A673 (cell line): ENCODE measurements at regions not wholly inside any gene's neighbourhood (a gene's known extent, or its start where the extent isn't known, plus 50 kb on each side); places are given as distances from the start of the nearest gene placed in this dataset.
A peak's percentile ranks its signal among the peaks of the same experiment; 100 is the strongest.

Experiments used
- BruUV-seq: library from RNA; stranded (reverse); fragments of 400-500 nt; replicated peaks from 2 replicates; lab custom pipeline; 2021; lab: Mats Ljungman, UMichigan
- CTCF ChIA-PET: fragments of 300-600 bp; sonication (Branson Sonifier 250); formaldehyde crosslinking; loops from one replicate; lab custom pipeline; 2022; ENCODE audit warnings: antibody characterized with exemption; lab: Charles Lee
- POLR2A ChIA-PET: fragments of 300-600 bp; sonication (Branson Sonifier 250); formaldehyde crosslinking; loops from one replicate; lab custom pipeline; 2022; ENCODE audit warnings: antibody characterized with exemption; ENCODE audit not compliant: low non-redundant PET; lab: Charles Lee
- DNase-seq: peaks from one replicate; pipeline ENCODE4 v3.0.0-alpha.2; 2015; ENCODE audit warnings: low spot score
- H3K27ac ChIP-seq: fragments of 200-600 bp; sonication (generic); 2 replicates; pipeline ENCODE4 v1.5.1; 2016; ENCODE audit warnings: mixed run types, low read depth, mild to moderate bottlenecking, mixed read lengths, antibody characterized with exemption, low read length; ENCODE audit not compliant: poor library complexity, severe bottlenecking
- H3K27me3 ChIP-seq: fragments of 200-600 bp; sonication (generic); replicated peaks from 2 replicates; pipeline ENCODE4 v1.6.1; 2017; ENCODE audit warnings: mixed run types, low read depth, mild to moderate bottlenecking, mixed read lengths, antibody characterized with exemption, low read length; ENCODE audit not compliant: insufficient read depth, poor library complexity
- H3K36me3 ChIP-seq: fragments of 200-600 bp; sonication (generic); 2 replicates; pipeline ENCODE4 v1.6.1; 2016; ENCODE audit warnings: mixed run types, mild to moderate bottlenecking, mixed read lengths, antibody characterized with exemption, low read length; ENCODE audit not compliant: insufficient read depth, poor library complexity, severe bottlenecking
- H3K4me1 ChIP-seq: fragments of 200-600 bp; sonication (generic); 2 replicates; pipeline ENCODE4 v1.6.1; 2017; ENCODE audit warnings: mixed run types, mild to moderate bottlenecking, mixed read lengths, antibody characterized with exemption, low read length; ENCODE audit not compliant: insufficient read depth, poor library complexity, severe bottlenecking
- H3K4me3 ChIP-seq: fragments of 200-600 bp; sonication (generic); 2 replicates; pipeline ENCODE4 v1.5.1; 2016; ENCODE audit warnings: low read depth, mixed run types, mild to moderate bottlenecking, mixed read lengths, low read length; ENCODE audit not compliant: poor library complexity, severe bottlenecking
- H3K9me3 ChIP-seq: fragments of 200-600 bp; sonication (generic); 2 replicates; pipeline ENCODE4 v1.6.1; 2016; ENCODE audit warnings: mixed run types, low read depth, mild to moderate bottlenecking, mixed read lengths, antibody characterized with exemption, low read length; ENCODE audit not compliant: poor library complexity, severe bottlenecking
- EZH2 ChIP-seq: fragments of 200-600 bp; sonication (generic); IDR thresholded peaks from 2 replicates; pipeline ENCODE4 v1.6.1; 2017; ENCODE audit warnings: borderline replicate concordance, low read depth, mild to moderate bottlenecking, mixed read lengths, antibody characterized with exemption, low read length; ENCODE audit not compliant: poor library complexity, severe bottlenecking
- intact Hi-C: fragments of 100-400 bp; cut with micrococcal nuclease; formaldehyde crosslinking; loops from one replicate; pipeline ENCODE4 v1.10.0; 2022; ENCODE audit not compliant: unreplicated experiment
- TF ChIP-seq, protein P1 (sequence below): fragments of 300-800, 200-600 bp; sonication (generic); conservative IDR thresholded peaks from 2 replicates; pipeline ENCODE4 v1.5.1; 2017; ENCODE audit warnings: low read depth, mild to moderate bottlenecking, antibody characterized with exemption, low read length, moderate library complexity, mixed read lengths

DNA sequence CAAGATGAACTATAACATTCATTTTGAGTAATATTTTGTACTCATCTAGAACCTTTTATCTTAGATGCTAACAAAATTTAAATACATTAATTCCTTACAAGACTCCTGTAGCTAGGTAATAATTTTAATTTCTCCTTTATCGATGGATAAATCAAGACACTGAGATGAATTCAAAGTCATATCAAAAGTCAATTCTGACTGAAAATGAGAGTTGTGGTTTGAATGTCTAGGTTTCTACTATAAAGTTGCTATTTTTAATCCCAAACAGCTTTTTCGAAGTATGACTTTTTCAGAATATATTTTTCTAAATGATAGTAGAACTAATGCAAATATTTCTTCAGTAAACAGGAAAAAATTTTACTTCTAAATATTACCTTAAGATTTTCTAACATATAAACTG lies 491.7 kb upstream of the FAM174A start:
- Histone ChIP-seq H3K9me3 (no peaks in the 10 kb centered on the region), H3K36me3 (no peaks in the 10 kb centered on the region), H3K4me3 (no peak overlapping the region), H3K27me3 (no peaks in the 10 kb centered on the region), H3K4me1 (no peaks in the 10 kb centered on the region), H3K27ac (no peak overlapping the region)
- BruUV-seq: no TSS peak
- POLR2A ChIA-PET: no interaction called here
- DNase-seq: no peak
- intact Hi-C loops: no loop called here
- TF ChIP-seq EZH2: no peak
- TF ChIP-seq, protein P1, sequence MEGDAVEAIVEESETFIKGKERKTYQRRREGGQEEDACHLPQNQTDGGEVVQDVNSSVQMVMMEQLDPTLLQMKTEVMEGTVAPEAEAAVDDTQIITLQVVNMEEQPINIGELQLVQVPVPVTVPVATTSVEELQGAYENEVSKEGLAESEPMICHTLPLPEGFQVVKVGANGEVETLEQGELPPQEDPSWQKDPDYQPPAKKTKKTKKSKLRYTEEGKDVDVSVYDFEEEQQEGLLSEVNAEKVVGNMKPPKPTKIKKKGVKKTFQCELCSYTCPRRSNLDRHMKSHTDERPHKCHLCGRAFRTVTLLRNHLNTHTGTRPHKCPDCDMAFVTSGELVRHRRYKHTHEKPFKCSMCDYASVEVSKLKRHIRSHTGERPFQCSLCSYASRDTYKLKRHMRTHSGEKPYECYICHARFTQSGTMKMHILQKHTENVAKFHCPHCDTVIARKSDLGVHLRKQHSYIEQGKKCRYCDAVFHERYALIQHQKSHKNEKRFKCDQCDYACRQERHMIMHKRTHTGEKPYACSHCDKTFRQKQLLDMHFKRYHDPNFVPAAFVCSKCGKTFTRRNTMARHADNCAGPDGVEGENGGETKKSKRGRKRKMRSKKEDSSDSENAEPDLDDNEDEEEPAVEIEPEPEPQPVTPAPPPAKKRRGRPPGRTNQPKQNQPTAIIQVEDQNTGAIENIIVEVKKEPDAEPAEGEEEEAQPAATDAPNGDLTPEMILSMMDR: no peak
- CTCF ChIA-PET: no interaction called here

DNA sequence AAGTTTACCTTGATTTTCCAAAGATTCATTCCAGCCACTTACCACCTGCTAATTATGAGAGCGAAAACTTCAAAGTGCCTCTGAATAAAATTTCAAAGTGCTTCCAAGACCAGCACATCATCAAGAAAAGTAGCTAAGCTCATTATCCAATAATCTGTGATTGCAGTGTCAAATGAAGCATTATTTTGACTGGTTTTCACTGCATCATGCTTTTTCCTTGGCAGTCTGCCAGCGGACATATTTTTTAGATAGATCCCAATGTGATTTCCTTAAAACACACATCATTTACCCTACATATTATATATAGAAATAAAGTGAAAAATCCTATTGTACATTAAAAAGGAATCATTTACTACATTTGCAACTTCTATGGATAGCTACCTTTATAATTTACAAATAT lies 508.6 kb upstream of the FAM174A start:
- POLR2A ChIA-PET: no interaction called here
- BruUV-seq: no TSS peak
- CTCF ChIA-PET: no interaction called here

DNA sequence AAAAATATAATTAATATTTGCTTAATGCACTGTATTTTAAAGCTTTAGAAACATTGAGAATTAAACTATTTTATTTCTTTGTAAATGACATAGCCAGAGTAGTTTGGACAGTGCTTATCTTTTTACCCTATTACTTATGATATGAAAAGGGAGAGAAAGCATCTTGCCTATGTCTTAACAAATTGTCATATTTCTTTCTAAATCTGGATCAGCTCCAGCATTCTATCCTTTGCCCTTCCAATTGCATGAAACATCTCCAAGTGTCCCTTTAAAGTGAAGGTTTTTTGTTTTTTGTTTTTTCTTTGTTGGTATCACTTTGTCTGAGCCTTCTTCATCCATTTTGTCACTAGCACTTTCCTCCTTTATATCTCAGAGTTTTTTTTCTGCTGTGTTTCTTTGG lies 511.6 kb upstream of the FAM174A start:
- H3K9me3 ChIP-seq: no peaks in the 10 kb centered on the region
- H3K36me3 ChIP-seq: no peaks in the 10 kb centered on the region
- intact Hi-C loops: no loop called here
- ChIA-PET POLR2A (no interaction called here), CTCF (no interaction called here)
- TF ChIP-seq, protein P1: no peak
- no peak for TF ChIP-seq EZH2
- H3K4me1 ChIP-seq: no peaks in the 10 kb centered on the region
- no peak overlapping the region for H3K27ac ChIP-seq
- H3K4me3 ChIP-seq: no peak overlapping the region
- H3K27me3 ChIP-seq: no peaks in the 10 kb centered on the region
- no TSS peak for BruUV-seq
- no peak for DNase-seq

More for the DNA sequence above, 508.6 kb upstream of the FAM174A start:
- Histone ChIP-seq H3K36me3 (no peaks in the 10 kb centered on the region), H3K9me3 (no peaks in the 10 kb centered on the region), H3K4me3 (no peak overlapping the region), H3K27me3 (no peaks in the 10 kb centered on the region), H3K4me1 (no peaks in the 10 kb centered on the region), H3K27ac (no peak overlapping the region)
- TF ChIP-seq, protein P1: no peak
- TF ChIP-seq EZH2: no peak
- intact Hi-C loops: no loop called here
- peak; percentile 3 for DNase-seq
